ENCODE measurements at regions not wholly inside any gene's neighbourhood (a gene's known extent, or its start where the extent isn't known, plus 50 kb on each side); places are given as distances from the start of the nearest gene placed in this dataset.

DNA sequence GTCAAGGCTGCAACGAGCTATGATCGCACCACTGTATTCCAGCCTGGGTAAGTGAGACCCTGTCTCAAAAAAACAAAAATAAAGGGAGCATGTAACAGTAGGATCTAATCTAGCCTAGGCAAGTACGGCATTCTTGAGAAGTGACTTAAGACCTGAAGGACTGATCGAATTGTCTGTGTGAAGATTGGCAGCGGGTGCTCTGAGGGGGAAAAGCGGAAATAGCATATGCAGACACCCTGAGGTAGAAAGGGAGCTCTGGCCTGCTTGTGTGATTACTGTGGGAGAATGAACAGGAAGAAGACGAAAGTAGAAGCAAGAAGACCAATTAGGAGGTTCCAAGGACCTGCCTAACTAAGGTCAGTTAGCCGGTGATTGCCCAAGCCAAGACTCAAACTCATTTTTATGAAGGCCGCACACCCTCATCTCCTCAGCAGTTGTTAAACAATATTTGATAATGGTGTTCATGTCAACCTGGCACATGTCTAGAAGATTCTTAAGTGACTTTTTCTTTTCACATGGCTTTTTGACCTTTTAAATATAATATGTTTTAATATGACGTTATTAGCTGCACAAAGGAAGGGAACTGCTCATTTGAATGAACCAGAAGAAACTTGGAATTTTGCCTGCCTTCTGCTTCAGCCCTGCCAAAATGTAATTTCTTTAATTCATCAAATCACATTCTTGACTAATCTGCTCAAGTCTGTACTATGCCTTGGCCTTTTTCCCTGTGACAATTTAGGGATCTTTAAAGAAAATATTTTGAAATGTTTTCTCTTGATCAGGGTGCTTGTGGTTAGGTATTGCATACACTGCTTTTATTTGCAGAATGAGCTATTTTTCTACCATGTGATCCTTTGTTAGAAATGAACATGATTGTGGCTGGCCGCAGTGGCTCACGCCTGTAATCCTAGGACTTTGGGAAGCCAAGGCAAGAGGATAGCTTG is 289.2 kb upstream of the DMRT1 start:
- no peak overlapping the region for H2AFZ ChIP-seq (ENCODE audit: low read depth, low read length)
- H3K4me1 ChIP-seq (ENCODE audit: low read length), result peaks cover 7% of the 10 kb centered on the region
- no peak overlapping the region for H3K27ac ChIP-seq (ENCODE audit: low read length)
- H4K20me1 ChIP-seq (ENCODE audit: insufficient read depth, low read length), result no peaks in the 10 kb centered on the region
- H3K36me3 ChIP-seq (replicated peaks; ENCODE audit: low read depth, low read length), result no peaks in the 10 kb centered on the region
- peaks cover 4% of the 10 kb centered on the region; the same call in 1 of the 2 replicates for H3K27me3 ChIP-seq (ENCODE audit: low read depth, low read length)
- no peak overlapping the region for H3K9ac ChIP-seq (ENCODE audit: low read length)
- no peaks in the 10 kb centered on the region for H3K79me2 ChIP-seq (ENCODE audit: low read length)
- no peaks in the 10 kb centered on the region for H3K9me3 ChIP-seq (ENCODE audit: insufficient read depth, low read length)
- H3K4me2 ChIP-seq (ENCODE audit: low read length), result no peak overlapping the region
- H3K4me3 ChIP-seq (ENCODE audit: low read length), result no peak overlapping the region
- TF ChIP-seq EZH2phosphoT487 (IDR thresholded peaks at IDR 0.05; ENCODE audit: low read depth), result no peak
- TF ChIP-seq, protein P1, sequence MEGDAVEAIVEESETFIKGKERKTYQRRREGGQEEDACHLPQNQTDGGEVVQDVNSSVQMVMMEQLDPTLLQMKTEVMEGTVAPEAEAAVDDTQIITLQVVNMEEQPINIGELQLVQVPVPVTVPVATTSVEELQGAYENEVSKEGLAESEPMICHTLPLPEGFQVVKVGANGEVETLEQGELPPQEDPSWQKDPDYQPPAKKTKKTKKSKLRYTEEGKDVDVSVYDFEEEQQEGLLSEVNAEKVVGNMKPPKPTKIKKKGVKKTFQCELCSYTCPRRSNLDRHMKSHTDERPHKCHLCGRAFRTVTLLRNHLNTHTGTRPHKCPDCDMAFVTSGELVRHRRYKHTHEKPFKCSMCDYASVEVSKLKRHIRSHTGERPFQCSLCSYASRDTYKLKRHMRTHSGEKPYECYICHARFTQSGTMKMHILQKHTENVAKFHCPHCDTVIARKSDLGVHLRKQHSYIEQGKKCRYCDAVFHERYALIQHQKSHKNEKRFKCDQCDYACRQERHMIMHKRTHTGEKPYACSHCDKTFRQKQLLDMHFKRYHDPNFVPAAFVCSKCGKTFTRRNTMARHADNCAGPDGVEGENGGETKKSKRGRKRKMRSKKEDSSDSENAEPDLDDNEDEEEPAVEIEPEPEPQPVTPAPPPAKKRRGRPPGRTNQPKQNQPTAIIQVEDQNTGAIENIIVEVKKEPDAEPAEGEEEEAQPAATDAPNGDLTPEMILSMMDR (IDR thresholded peaks at IDR 0.05; ENCODE audit: low read depth, low read length), result no peak

DNA sequence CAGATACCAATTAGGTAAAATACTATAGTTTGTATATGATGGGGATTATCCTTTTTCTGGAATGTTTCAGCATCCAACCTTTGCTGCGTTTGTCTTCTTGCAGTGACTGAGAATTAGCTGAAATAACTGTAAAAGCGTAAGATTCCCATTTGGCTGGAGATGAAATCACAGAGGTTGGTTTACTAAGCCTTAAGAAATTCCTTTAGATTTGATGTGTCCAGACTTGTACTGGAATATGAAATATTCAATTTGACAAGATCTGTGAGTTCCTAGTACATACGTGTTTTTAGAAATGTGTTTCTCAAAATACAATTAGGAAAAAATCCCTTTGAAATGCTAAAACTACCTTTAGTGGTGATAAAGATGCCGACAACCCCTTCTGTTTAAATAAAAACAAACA is 286.0 kb upstream of the DMRT1 start:
- Histone ChIP-seq H2AFZ (ENCODE audit: low read depth, low read length) (no peak overlapping the region), H3K4me2 (ENCODE audit: low read length) (no peak overlapping the region), H3K4me3 (ENCODE audit: low read length) (no peak overlapping the region), H3K27ac (ENCODE audit: low read length) (no peak overlapping the region), H3K9me3 (ENCODE audit: insufficient read depth, low read length) (no peaks in the 10 kb centered on the region), H4K20me1 (ENCODE audit: insufficient read depth, low read length) (no peaks in the 10 kb centered on the region), H3K4me1 (ENCODE audit: low read length) (peaks cover 7% of the 10 kb centered on the region), H3K27me3 (ENCODE audit: low read depth, low read length) (peaks cover 20% of the 10 kb centered on the region), H3K79me2 (ENCODE audit: low read length) (no peaks in the 10 kb centered on the region), H3K9ac (ENCODE audit: low read length) (no peak overlapping the region), H3K36me3 (replicated peaks; ENCODE audit: low read depth, low read length) (no peaks in the 10 kb centered on the region)
- TF ChIP-seq, protein P1 (IDR thresholded peaks at IDR 0.05; ENCODE audit: low read depth, low read length), result no peak
- TF ChIP-seq EZH2phosphoT487 (IDR thresholded peaks at IDR 0.05; ENCODE audit: low read depth), result no peak

DNA sequence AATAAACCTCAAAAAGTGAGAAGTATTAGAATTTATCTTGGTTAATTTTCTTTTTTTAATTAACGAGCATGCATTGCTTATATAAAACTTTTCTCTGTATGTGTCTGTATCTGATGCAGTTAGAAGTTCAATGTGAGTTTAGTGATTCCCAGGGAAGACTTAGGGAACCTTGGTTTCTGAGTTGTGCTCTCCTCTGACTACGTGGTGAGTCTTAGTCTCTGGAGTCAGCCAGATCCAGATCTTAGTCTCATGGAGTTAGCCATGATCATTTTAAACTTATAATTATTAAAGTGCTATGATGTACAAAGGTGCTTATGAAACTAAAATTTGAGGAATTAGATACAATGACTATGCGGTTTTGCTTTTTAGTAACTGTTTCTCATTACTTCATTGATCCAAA is 285.3 kb upstream of the DMRT1 start:
- H3K4me2 ChIP-seq (ENCODE audit: low read length), result no peak overlapping the region
- TF ChIP-seq, protein P1 (IDR thresholded peaks at IDR 0.05; ENCODE audit: low read depth, low read length), result no peak
- no peak for TF ChIP-seq EZH2phosphoT487 (IDR thresholded peaks at IDR 0.05; ENCODE audit: low read depth)
- H4K20me1 ChIP-seq (ENCODE audit: insufficient read depth, low read length), result no peaks in the 10 kb centered on the region
- no peaks in the 10 kb centered on the region for H3K79me2 ChIP-seq (ENCODE audit: low read length)
- H3K4me1 ChIP-seq (ENCODE audit: low read length), result peaks cover 7% of the 10 kb centered on the region
- no peaks in the 10 kb centered on the region for H3K36me3 ChIP-seq (replicated peaks; ENCODE audit: low read depth, low read length)
- H3K4me3 ChIP-seq (ENCODE audit: low read length), result no peak overlapping the region
- no peak overlapping the region for H2AFZ ChIP-seq (ENCODE audit: low read depth, low read length)
- no peak overlapping the region for H3K9ac ChIP-seq (ENCODE audit: low read length)
- H3K27ac ChIP-seq (ENCODE audit: low read length), result no peak overlapping the region
- no peaks in the 10 kb centered on the region for H3K9me3 ChIP-seq (ENCODE audit: insufficient read depth, low read length)
- H3K27me3 ChIP-seq (ENCODE audit: low read depth, low read length), result peaks cover 25% of the 10 kb centered on the region

DNA sequence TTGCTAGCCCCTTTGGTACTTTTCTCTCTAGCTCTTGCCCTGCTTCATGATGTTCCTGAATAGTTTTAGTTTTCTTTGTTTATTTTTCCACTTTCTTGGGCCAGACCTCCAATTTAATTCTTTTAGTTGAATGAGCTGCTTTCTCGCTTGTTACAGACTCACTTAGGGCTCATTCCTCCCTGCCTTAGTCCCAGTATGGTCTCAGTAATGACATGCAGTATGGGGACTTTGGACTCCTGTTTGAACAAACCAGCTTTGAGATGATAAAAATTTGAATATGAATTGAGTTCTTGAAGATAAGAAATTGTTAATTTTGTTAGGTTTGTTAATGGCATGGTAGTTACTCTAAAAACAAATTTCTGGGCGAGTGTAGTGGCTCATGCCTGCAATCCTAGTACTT is 284.8 kb upstream of the DMRT1 start:
- H2AFZ ChIP-seq (ENCODE audit: low read depth, low read length), result no peak overlapping the region
- no peaks in the 10 kb centered on the region for H4K20me1 ChIP-seq (ENCODE audit: insufficient read depth, low read length)
- no peaks in the 10 kb centered on the region for H3K36me3 ChIP-seq (replicated peaks; ENCODE audit: low read depth, low read length)
- H3K4me2 ChIP-seq (ENCODE audit: low read length), result no peak overlapping the region
- H3K9ac ChIP-seq (ENCODE audit: low read length), result no peak overlapping the region
- H3K79me2 ChIP-seq (ENCODE audit: low read length), result no peaks in the 10 kb centered on the region
- peaks cover 30% of the 10 kb centered on the region for H3K27me3 ChIP-seq (ENCODE audit: low read depth, low read length)
- no peak overlapping the region for H3K4me3 ChIP-seq (ENCODE audit: low read length)
- no peaks in the 10 kb centered on the region for H3K9me3 ChIP-seq (ENCODE audit: insufficient read depth, low read length)
- peaks cover 7% of the 10 kb centered on the region for H3K4me1 ChIP-seq (ENCODE audit: low read length)
- TF ChIP-seq EZH2phosphoT487 (IDR thresholded peaks at IDR 0.05; ENCODE audit: low read depth), result no peak
- TF ChIP-seq, protein P1 (IDR thresholded peaks at IDR 0.05; ENCODE audit: low read depth, low read length), result no peak
- no peak overlapping the region for H3K27ac ChIP-seq (ENCODE audit: low read length)

Data from OCI-LY3 (cell line).